ENCODE measurements at regions not wholly inside any gene's neighbourhood (a gene's known extent, or its start where the extent isn't known, plus 50 kb on each side); places are given as distances from the start of the nearest gene placed in this dataset.

GRCh38 chr3:154540950-154541604 lies 111.1 kb upstream of the GPR149 start:
- Mint-ChIP-seq H3K4me3 (no peak overlapping the region), H3K9me3 (peaks cover 0 to 6% (median 4%) of the 10 kb centered on the region in 8 donors), H3K36me3 (no peaks in the 10 kb centered on the region), H3K27ac (no peak overlapping the region), H3K27me3 (no peaks in the 10 kb centered on the region), H3K4me1 (no peaks in the 10 kb centered on the region)
- Histone ChIP-seq H3K36me3 (ENCODE audit: insufficient read depth, low read length) (no peaks in the 10 kb centered on the region), H3K4me3 (ENCODE audit: low read length in 2 of 2) (no peak overlapping the region), H3K4me1 (ENCODE audit: insufficient read depth, low read length) (no peaks in the 10 kb centered on the region), H3K27ac (ENCODE audit: low read depth, low read length) (no peak overlapping the region), H3K27me3 (ENCODE audit: insufficient read depth, low read length) (no peaks in the 10 kb centered on the region), H3K9me3 (ENCODE audit: control insufficient read depth in 1 of 2, low read length in 2 of 2) (no peaks in the 10 kb centered on the region)
- POLR2A ChIA-PET (ENCODE audit: partially characterized antibody) = no interaction called here
- CTCF ChIA-PET (ENCODE audit: partially characterized antibody) = no interaction called here
- no peak for DNase-seq
- intact Hi-C loops (cut with micrococcal nuclease) = no loop called here

- no peaks in the 10 kb centered on the region for H3K27me3 Mint-ChIP-seq
- Histone ChIP-seq H3K4me1 (ENCODE audit: insufficient read depth, low read length) (no peaks in the 10 kb centered on the region), H3K27me3 (ENCODE audit: insufficient read depth, low read length) (no peaks in the 10 kb centered on the region), H3K9me3 (ENCODE audit: control insufficient read depth in 1 of 2, low read length in 2 of 2) (no peaks in the 10 kb centered on the region), H3K27ac (ENCODE audit: low read depth, low read length) (no peak overlapping the region), H3K4me3 (ENCODE audit: low read length in 2 of 2) (no peak overlapping the region), H3K36me3 (ENCODE audit: insufficient read depth, low read length) (no peaks in the 10 kb centered on the region)
- intact Hi-C loops (cut with micrococcal nuclease) = no loop called here
- no peak for DNase-seq
- H3K36me3 Mint-ChIP-seq = no peaks in the 10 kb centered on the region
- ChIA-PET POLR2A (ENCODE audit: partially characterized antibody) (no interaction called here), CTCF (ENCODE audit: partially characterized antibody) (no interaction called here)
- no peak overlapping the region for H3K27ac Mint-ChIP-seq
- peaks cover 0 to 6% (median 4%) of the 10 kb centered on the region in 8 donors for H3K9me3 Mint-ChIP-seq
- H3K4me1 Mint-ChIP-seq = no peaks in the 10 kb centered on the region
- no peak overlapping the region for H3K4me3 Mint-ChIP-seq
These were observed 108.8 kb upstream of the GPR149 start for GRCh38 chr3:154538566-154539360.

- Mint-ChIP-seq H3K9me3 (peaks cover 0 to 6% (median 3%) of the 10 kb centered on the region in 8 donors), H3K36me3 (no peaks in the 10 kb centered on the region), H3K27ac (no peak overlapping the region), H3K4me1 (no peaks in the 10 kb centered on the region), H3K27me3 (no peaks in the 10 kb centered on the region), H3K4me3 (no peak overlapping the region)
- CTCF ChIA-PET (ENCODE audit: partially characterized antibody) = no interaction called here
- H3K36me3 ChIP-seq (ENCODE audit: insufficient read depth, low read length) = no peaks in the 10 kb centered on the region
- H3K9me3 ChIP-seq (ENCODE audit: control insufficient read depth in 1 of 2, low read length in 2 of 2) = no peaks in the 10 kb centered on the region
- POLR2A ChIA-PET (ENCODE audit: partially characterized antibody) = no interaction called here
- intact Hi-C loops (cut with micrococcal nuclease) = no loop called here
- H3K27me3 ChIP-seq (ENCODE audit: insufficient read depth, low read length) = no peaks in the 10 kb centered on the region
- H3K4me1 ChIP-seq (ENCODE audit: insufficient read depth, low read length) = no peaks in the 10 kb centered on the region
- DNase-seq = no peak
- H3K4me3 ChIP-seq (ENCODE audit: low read length in 2 of 2) = no peak overlapping the region
- no peak overlapping the region for H3K27ac ChIP-seq (ENCODE audit: low read depth, low read length)
These were observed 106.8 kb upstream of the GPR149 start for GRCh38 chr3:154536751-154537150.

DNA sequence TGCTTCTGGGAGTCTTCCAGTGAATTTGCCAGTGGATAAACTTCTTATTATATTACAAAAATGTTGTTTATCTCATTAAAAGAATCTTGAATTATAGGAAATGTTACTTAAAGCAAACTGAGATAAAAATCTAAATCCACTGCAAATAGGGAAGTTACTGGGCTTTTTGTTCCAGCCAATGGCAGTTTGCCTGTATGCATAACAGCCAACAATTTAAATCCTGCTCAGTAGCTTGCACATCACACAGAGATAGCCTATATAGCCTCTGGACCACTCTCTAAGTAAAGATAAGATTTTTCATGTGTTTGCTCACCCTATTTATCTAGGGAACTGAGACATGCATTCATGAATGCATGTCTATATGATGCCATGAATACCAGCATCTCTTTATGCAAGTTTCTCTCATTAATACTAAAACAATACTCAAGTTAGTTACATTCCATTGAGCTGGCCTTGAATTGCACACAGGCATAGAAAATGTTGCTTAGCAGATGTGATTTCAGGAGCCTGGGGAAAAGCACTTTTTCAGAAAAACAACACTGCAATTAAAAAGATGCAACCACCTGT lies 92.1 kb upstream of the GPR149 start:
- ChIA-PET POLR2A (ENCODE audit: partially characterized antibody) (no interaction called here), CTCF (ENCODE audit: partially characterized antibody) (no interaction called here)
- Mint-ChIP-seq H3K27ac (no peak overlapping the region), H3K27me3 (no peaks in the 10 kb centered on the region), H3K36me3 (no peaks in the 10 kb centered on the region), H3K4me3 (no peak overlapping the region), H3K9me3 (peaks cover 0 to 2% (median 0%) of the 10 kb centered on the region in 8 donors), H3K4me1 (no peaks in the 10 kb centered on the region)
- no peaks in the 10 kb centered on the region for H3K9me3 ChIP-seq (ENCODE audit: control insufficient read depth in 1 of 2, low read length in 2 of 2)
- H3K27ac ChIP-seq (ENCODE audit: low read depth, low read length) = no peak overlapping the region
- no peaks in the 10 kb centered on the region for H3K36me3 ChIP-seq (ENCODE audit: insufficient read depth, low read length)
- no peaks in the 10 kb centered on the region for H3K27me3 ChIP-seq (ENCODE audit: insufficient read depth, low read length)
- DNase-seq = no peak
- intact Hi-C loops (cut with micrococcal nuclease) = no loop called here
- no peaks in the 10 kb centered on the region for H3K4me1 ChIP-seq (ENCODE audit: insufficient read depth, low read length)
- no peak overlapping the region for H3K4me3 ChIP-seq (ENCODE audit: low read length in 2 of 2)

GRCh38 chr3:154517404-154517803 lies 87.4 kb upstream of the GPR149 start:
- intact Hi-C loops (cut with micrococcal nuclease) = no loop called here
- no peaks in the 10 kb centered on the region for H3K4me1 ChIP-seq (ENCODE audit: insufficient read depth, low read length)

DNA sequence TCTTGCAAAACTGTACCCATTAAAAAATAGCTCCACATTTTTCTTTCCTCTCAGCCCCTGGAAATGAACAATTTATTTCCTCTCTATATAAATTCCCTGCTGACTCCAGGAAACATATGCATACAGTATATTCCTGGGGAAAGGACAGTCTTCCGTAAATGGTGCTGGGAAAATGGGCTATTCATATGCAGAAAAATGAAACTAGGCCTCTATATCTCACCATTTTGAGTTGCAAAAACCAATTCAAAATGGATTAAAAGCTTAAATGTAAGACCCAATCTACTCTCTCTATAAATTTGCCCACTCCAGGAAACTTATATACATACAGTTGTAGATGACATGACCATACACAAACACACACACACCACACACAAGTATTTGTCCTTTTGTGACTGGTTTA lies 85.9 kb upstream of the GPR149 start:
- Histone ChIP-seq H3K27ac (ENCODE audit: low read depth, low read length) (no peak overlapping the region), H3K36me3 (ENCODE audit: insufficient read depth, low read length) (no peaks in the 10 kb centered on the region), H3K9me3 (ENCODE audit: control insufficient read depth in 1 of 2, low read length in 2 of 2) (no peaks in the 10 kb centered on the region), H3K27me3 (ENCODE audit: insufficient read depth, low read length) (no peaks in the 10 kb centered on the region), H3K4me1 (ENCODE audit: insufficient read depth, low read length) (no peaks in the 10 kb centered on the region), H3K4me3 (ENCODE audit: low read length in 2 of 2) (no peak overlapping the region)
- intact Hi-C loops (cut with micrococcal nuclease) = no loop called here
- ChIA-PET POLR2A (ENCODE audit: partially characterized antibody) (no interaction called here), CTCF (ENCODE audit: partially characterized antibody) (no interaction called here)
- H3K4me1 Mint-ChIP-seq = no peaks in the 10 kb centered on the region
- no peaks in the 10 kb centered on the region for H3K36me3 Mint-ChIP-seq
- no peak overlapping the region for H3K4me3 Mint-ChIP-seq
- H3K9me3 Mint-ChIP-seq = peaks cover 0 to 9% (median 2%) of the 10 kb centered on the region in 8 donors
- DNase-seq = no peak
- H3K27ac Mint-ChIP-seq = no peak overlapping the region
- H3K27me3 Mint-ChIP-seq = no peaks in the 10 kb centered on the region

More at GRCh38 chr3:154517404-154517803, 87.4 kb upstream of the GPR149 start:
- Mint-ChIP-seq H3K9me3 (peaks cover 0 to 6% (median 1%) of the 10 kb centered on the region in 8 donors), H3K27ac (no peak overlapping the region), H3K27me3 (no peaks in the 10 kb centered on the region), H3K36me3 (no peaks in the 10 kb centered on the region), H3K4me3 (no peak overlapping the region), H3K4me1 (no peaks in the 10 kb centered on the region)
- Histone ChIP-seq H3K36me3 (ENCODE audit: insufficient read depth, low read length) (no peaks in the 10 kb centered on the region), H3K4me3 (ENCODE audit: low read length in 2 of 2) (no peak overlapping the region), H3K27ac (ENCODE audit: low read depth, low read length) (no peak overlapping the region), H3K9me3 (ENCODE audit: control insufficient read depth in 1 of 2, low read length in 2 of 2) (no peaks in the 10 kb centered on the region), H3K27me3 (ENCODE audit: insufficient read depth, low read length) (no peaks in the 10 kb centered on the region)
- ChIA-PET POLR2A (ENCODE audit: partially characterized antibody) (no interaction called here), CTCF (ENCODE audit: partially characterized antibody) (no interaction called here)
- DNase-seq = no peak

- no peaks in the 10 kb centered on the region for H3K36me3 Mint-ChIP-seq
- no peak overlapping the region for H3K27ac ChIP-seq (ENCODE audit: low read depth, low read length)
- H3K4me3 ChIP-seq (ENCODE audit: low read length in 2 of 2) = no peak overlapping the region
- no peaks in the 10 kb centered on the region for H3K4me1 Mint-ChIP-seq
- H3K27ac Mint-ChIP-seq = no peak overlapping the region
- peaks cover 0 to 11% (median 0%) of the 10 kb centered on the region in 8 donors for H3K9me3 Mint-ChIP-seq
- ChIA-PET POLR2A (ENCODE audit: partially characterized antibody) (no interaction called here), CTCF (ENCODE audit: partially characterized antibody) (no interaction called here)
- H3K9me3 ChIP-seq (ENCODE audit: control insufficient read depth in 1 of 2, low read length in 2 of 2) = no peaks in the 10 kb centered on the region
- H3K4me1 ChIP-seq (ENCODE audit: insufficient read depth, low read length) = no peaks in the 10 kb centered on the region
- H3K4me3 Mint-ChIP-seq = no peak overlapping the region
- H3K36me3 ChIP-seq (ENCODE audit: insufficient read depth, low read length) = no peaks in the 10 kb centered on the region
- no peaks in the 10 kb centered on the region for H3K27me3 Mint-ChIP-seq
- DNase-seq = no peak
- intact Hi-C loops (cut with micrococcal nuclease) = no loop called here
- H3K27me3 ChIP-seq (ENCODE audit: insufficient read depth, low read length) = no peaks in the 10 kb centered on the region
These were observed 80.8 kb upstream of the GPR149 start for GRCh38 chr3:154510780-154511179.
